GM12872 (cell line): ENCODE measurements at regions not wholly inside any gene's neighbourhood (a gene's known extent, or its start where the extent isn't known, plus 50 kb on each side); places are given as distances from the start of the nearest gene placed in this dataset.

ENCODE experiments used
- TF ChIP-seq, protein P1 (sequence below): IDR thresholded peaks from 3 replicates; pipeline ENCODE4 v1.5.1; 2011; ENCODE audit warnings: low read depth, mild to moderate bottlenecking, low read length, moderate library complexity; ENCODE audit not compliant: insufficient read depth

DNA sequence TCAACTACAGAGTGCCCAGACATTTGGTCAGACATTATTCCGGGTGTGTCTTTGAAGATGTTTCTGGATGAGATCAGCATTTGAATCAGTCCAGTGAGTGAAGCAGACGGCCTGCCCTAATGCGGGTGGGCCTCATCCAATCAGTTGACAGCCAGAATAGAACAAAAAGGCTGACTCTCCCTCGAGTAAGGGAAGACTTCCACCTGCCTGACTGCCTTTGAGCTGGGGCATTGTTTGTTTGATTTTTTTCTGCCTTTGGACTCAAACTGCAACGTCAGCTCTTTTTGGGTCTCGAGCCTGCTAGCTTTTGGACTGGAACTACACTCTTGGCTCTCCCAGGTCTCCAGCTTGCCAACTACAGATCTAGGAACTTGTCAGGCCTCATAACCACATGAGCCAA, 111.7 kb upstream of the AGAP1 start:
- TF ChIP-seq, protein P1, sequence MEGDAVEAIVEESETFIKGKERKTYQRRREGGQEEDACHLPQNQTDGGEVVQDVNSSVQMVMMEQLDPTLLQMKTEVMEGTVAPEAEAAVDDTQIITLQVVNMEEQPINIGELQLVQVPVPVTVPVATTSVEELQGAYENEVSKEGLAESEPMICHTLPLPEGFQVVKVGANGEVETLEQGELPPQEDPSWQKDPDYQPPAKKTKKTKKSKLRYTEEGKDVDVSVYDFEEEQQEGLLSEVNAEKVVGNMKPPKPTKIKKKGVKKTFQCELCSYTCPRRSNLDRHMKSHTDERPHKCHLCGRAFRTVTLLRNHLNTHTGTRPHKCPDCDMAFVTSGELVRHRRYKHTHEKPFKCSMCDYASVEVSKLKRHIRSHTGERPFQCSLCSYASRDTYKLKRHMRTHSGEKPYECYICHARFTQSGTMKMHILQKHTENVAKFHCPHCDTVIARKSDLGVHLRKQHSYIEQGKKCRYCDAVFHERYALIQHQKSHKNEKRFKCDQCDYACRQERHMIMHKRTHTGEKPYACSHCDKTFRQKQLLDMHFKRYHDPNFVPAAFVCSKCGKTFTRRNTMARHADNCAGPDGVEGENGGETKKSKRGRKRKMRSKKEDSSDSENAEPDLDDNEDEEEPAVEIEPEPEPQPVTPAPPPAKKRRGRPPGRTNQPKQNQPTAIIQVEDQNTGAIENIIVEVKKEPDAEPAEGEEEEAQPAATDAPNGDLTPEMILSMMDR: no peak

- TF ChIP-seq, protein P1: no peak
Observed at GRCh38 chr2:235382601-235383000, 111.2 kb upstream of the AGAP1 start.

DNA sequence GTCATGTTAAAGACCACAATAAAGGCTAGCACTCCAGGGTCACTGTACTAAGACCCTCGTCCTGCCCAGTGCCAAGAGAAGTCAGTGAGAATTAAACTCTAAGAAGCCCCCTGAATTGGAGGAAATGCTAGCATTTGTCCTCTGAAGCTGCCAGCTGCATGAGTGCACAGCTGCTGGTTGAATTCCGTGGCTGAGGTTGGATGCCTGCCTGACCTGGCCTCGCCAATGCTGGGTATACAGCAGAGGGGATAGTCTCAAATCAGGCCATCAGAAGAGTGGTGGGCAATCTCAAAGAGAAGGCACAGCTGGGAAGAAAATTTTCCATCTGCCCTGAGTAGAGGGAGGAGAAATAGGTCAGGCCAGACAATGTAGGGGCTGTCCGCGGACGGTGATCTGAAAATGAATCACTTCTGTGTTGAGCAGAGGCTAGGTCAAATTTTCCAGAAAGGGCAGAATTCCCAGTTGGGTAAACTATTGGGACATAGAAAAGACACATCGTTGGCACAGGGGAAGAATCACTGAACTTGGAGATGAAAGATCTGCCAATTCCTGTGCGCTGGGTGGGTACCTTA, 110.5 kb upstream of the AGAP1 start:
- TF ChIP-seq, protein P1: no peak

GRCh38 chr2:235384624-235385023, 109.2 kb upstream of the AGAP1 start:
- TF ChIP-seq, protein P1: no peak

- TF ChIP-seq, protein P1: no peak
Observed at GRCh38 chr2:235389626-235390025, 104.2 kb upstream of the AGAP1 start.

- TF ChIP-seq, protein P1: no peak
Observed at GRCh38 chr2:235390108-235390815, 103.6 kb upstream of the AGAP1 start.

DNA sequence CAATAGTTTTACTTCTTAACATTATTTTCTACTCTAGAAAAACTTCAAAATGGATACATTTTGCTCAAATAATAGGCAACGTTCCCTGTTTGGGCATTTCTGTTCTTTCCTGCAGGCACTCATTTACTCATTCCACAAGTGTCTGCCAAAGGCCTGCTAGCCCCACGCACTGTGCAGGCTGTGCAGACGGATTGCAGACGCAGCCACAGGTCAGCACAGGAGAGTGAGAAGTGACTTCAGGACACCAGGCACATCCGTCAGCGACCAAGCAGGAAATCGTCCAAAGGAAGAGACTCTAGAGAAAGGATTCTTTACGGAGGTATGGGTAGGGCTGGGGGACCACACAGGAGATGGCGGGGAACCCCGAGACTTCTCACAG, 103.0 kb upstream of the AGAP1 start:
- TF ChIP-seq, protein P1: no peak
